HUES48 (cell line): ENCODE measurements at regions not wholly inside any gene's neighbourhood (a gene's known extent, or its start where the extent isn't known, plus 50 kb on each side); places are given as distances from the start of the nearest gene placed in this dataset.
"Not testable (repeated sequence)": the region's sequence is repeated elsewhere in the genome, so short reads cannot be mapped to it uniquely, and the experiment has no call there.

Source experiments
- H3K27ac ChIP-seq: one replicate; pipeline ENCODE4 v1.7.0; 2013; ENCODE audit warnings: low read depth, low read length, inconsistent platforms
- H3K27me3 ChIP-seq: 2 replicates; pipeline ENCODE4 v1.6.1; 2013; ENCODE audit warnings: mild to moderate bottlenecking, low read length; ENCODE audit not compliant: control insufficient read depth, insufficient read depth
- H3K36me3 ChIP-seq: 2 replicates; pipeline ENCODE4 v1.6.1; 2013; ENCODE audit warnings: low read length; ENCODE audit not compliant: control insufficient read depth, insufficient read depth
- H3K4me1 ChIP-seq: 2 replicates; pipeline ENCODE4 v1.6.1; 2013; ENCODE audit warnings: mild to moderate bottlenecking, low read length; ENCODE audit not compliant: control insufficient read depth, insufficient read depth
- H3K4me3 ChIP-seq: 2 replicates; pipeline ENCODE4 v1.5.1; 2013; ENCODE audit warnings: mild to moderate bottlenecking, low read depth, low read length
- H3K9ac ChIP-seq: 2 replicates; pipeline ENCODE4 v1.6.1; 2013; ENCODE audit warnings: mild to moderate bottlenecking, low read depth, low read length, moderate library complexity
- H3K9me3 ChIP-seq: 2 replicates; pipeline ENCODE4 v1.6.1; 2013; ENCODE audit warnings: low read length; ENCODE audit not compliant: control insufficient read depth, insufficient read depth

- Histone ChIP-seq H3K36me3 (no peaks in the 10 kb centered on the region), H3K4me1 (peaks cover 15% of the 10 kb centered on the region), H3K4me3 (no peak overlapping the region), H3K27ac (no peak overlapping the region), H3K9ac (no peak overlapping the region), H3K27me3 (no peaks in the 10 kb centered on the region), H3K9me3 (no peaks in the 10 kb centered on the region)
These were observed 123.9 kb upstream of the CDK13 start for GRCh38 chr7:39826166-39826565.

- no peaks in the 10 kb centered on the region for H3K36me3 ChIP-seq
- H3K4me3 ChIP-seq: no peak overlapping the region
- no peaks in the 10 kb centered on the region for H3K9me3 ChIP-seq
- no peak overlapping the region for H3K9ac ChIP-seq
- peaks cover 10% of the 10 kb centered on the region for H3K27me3 ChIP-seq
- H3K4me1 ChIP-seq: peaks cover 15% of the 10 kb centered on the region
- H3K27ac ChIP-seq: no peak overlapping the region
These were observed 122.5 kb upstream of the CDK13 start for GRCh38 chr7:39827571-39827970.

GRCh38 chr7:39829028-39829427 is 121.0 kb upstream of the CDK13 start:
- Histone ChIP-seq H3K4me1 (peaks cover 15% of the 10 kb centered on the region), H3K27ac (no peak overlapping the region), H3K9ac (no peak overlapping the region), H3K9me3 (no peaks in the 10 kb centered on the region), H3K4me3 (no peak overlapping the region), H3K36me3 (no peaks in the 10 kb centered on the region), H3K27me3 (peaks cover 21% of the 10 kb centered on the region)

GRCh38 chr7:39832519-39833085 is 117.5 kb upstream of the CDK13 start:
- H3K27me3 ChIP-seq: peaks cover 47% of the 10 kb centered on the region
- peaks cover 14% of the 10 kb centered on the region for H3K4me1 ChIP-seq
- no peaks in the 10 kb centered on the region for H3K9me3 ChIP-seq
- no peak overlapping the region for H3K27ac ChIP-seq
- peak overlapping the region; percentile 58 for H3K4me3 ChIP-seq
- no peaks in the 10 kb centered on the region for H3K36me3 ChIP-seq
- no peak overlapping the region for H3K9ac ChIP-seq

- H3K27ac ChIP-seq, H3K9ac ChIP-seq, H3K36me3 ChIP-seq, H3K9me3 ChIP-seq: not testable (repeated sequence)
- H3K4me1 ChIP-seq: peaks cover 10% of the 10 kb centered on the region
- H3K4me3 ChIP-seq: peak overlapping the region; percentile 77
- H3K27me3 ChIP-seq: peaks cover 47% of the 10 kb centered on the region
These were observed 116.8 kb upstream of the CDK13 start for GRCh38 chr7:39833180-39833799.

GRCh38 chr7:39833865-39834634 is 116.0 kb upstream of the CDK13 start:
- H3K4me3 ChIP-seq: peak overlapping the region; percentile 77
- not testable (repeated sequence) for H3K9ac ChIP-seq, H3K9me3 ChIP-seq, H3K36me3 ChIP-seq, H3K27ac ChIP-seq, H3K4me1 ChIP-seq
- H3K27me3 ChIP-seq: peaks cover 47% of the 10 kb centered on the region

- Histone ChIP-seq H3K9me3 (no peaks in the 10 kb centered on the region), H3K27me3 (peaks cover 33% of the 10 kb centered on the region), H3K4me3 (no peak overlapping the region), H3K9ac (no peak overlapping the region), H3K27ac (no peak overlapping the region), H3K36me3 (no peaks in the 10 kb centered on the region), H3K4me1 (no peaks in the 10 kb centered on the region)
These were observed 111.7 kb upstream of the CDK13 start for GRCh38 chr7:39838326-39838725.

- Histone ChIP-seq H3K4me3 (no peak overlapping the region), H3K9me3 (no peaks in the 10 kb centered on the region), H3K4me1 (no peaks in the 10 kb centered on the region), H3K9ac (no peak overlapping the region), H3K36me3 (no peaks in the 10 kb centered on the region), H3K27ac (no peak overlapping the region), H3K27me3 (no peaks in the 10 kb centered on the region)
These were observed 105.0 kb upstream of the CDK13 start for GRCh38 chr7:39845006-39845405.

GRCh38 chr7:39847227-39847626 is 102.8 kb upstream of the CDK13 start:
- Histone ChIP-seq H3K27me3 (no peaks in the 10 kb centered on the region), H3K4me3 (no peak overlapping the region), H3K4me1 (no peaks in the 10 kb centered on the region), H3K9ac (no peak overlapping the region), H3K27ac (no peak overlapping the region), H3K36me3 (no peaks in the 10 kb centered on the region), H3K9me3 (no peaks in the 10 kb centered on the region)

- peaks cover 22% of the 10 kb centered on the region for H3K27me3 ChIP-seq
- no peak overlapping the region for H3K9ac ChIP-seq
- H3K4me1 ChIP-seq: no peaks in the 10 kb centered on the region
- H3K4me3 ChIP-seq: no peak overlapping the region
- H3K27ac ChIP-seq: no peak overlapping the region
- H3K36me3 ChIP-seq: no peaks in the 10 kb centered on the region
- H3K9me3 ChIP-seq: no peaks in the 10 kb centered on the region
These were observed 98.5 kb upstream of the CDK13 start for GRCh38 chr7:39851466-39852045.
